Hepatocyte (in vitro differentiated cells): ENCODE measurements at regions not wholly inside any gene's neighbourhood (a gene's known extent, or its start where the extent isn't known, plus 50 kb on each side); places are given as distances from the start of the nearest gene placed in this dataset.

Source experiments
- DNase-seq: peaks from one replicate; pipeline ENCODE4 v3.0.0-alpha.2; 2016; ENCODE audit warnings: low spot score
- H2AFZ ChIP-seq: fragments of 200-600 bp; sonication (generic); 2 replicates; pipeline ENCODE4 v1.6.0; 2016; ENCODE audit warnings: antibody characterized with exemption, mild to moderate bottlenecking
- H3K27ac ChIP-seq: fragments of 200-600 bp; sonication (generic); 2 replicates; pipeline ENCODE4 v1.5.1; 2016; ENCODE audit warnings: mild to moderate bottlenecking
- H3K27me3 ChIP-seq: fragments of 200-600 bp; sonication (generic); 2 replicates; pipeline ENCODE4 v1.6.1; 2016
- H3K36me3 ChIP-seq: fragments of 200-600 bp; sonication (generic); replicated peaks from 2 replicates; pipeline ENCODE4 v1.5.1; 2016; ENCODE audit warnings: low read depth; ENCODE audit not compliant: insufficient read depth
- H3K4me1 ChIP-seq: fragments of 200-600 bp; sonication (generic); 2 replicates; pipeline ENCODE4 v1.5.1; 2016; ENCODE audit warnings: mild to moderate bottlenecking, moderate library complexity; ENCODE audit not compliant: insufficient read depth
- H3K4me2 ChIP-seq: fragments of 200-600 bp; sonication (generic); 2 replicates; pipeline ENCODE4 v1.6.0; 2016
- H3K4me3 ChIP-seq: fragments of 200-600 bp; sonication (generic); 2 replicates; pipeline ENCODE4 v1.5.1; 2016; ENCODE audit warnings: mild to moderate bottlenecking
- H3K79me2 ChIP-seq: fragments of 200-600 bp; sonication (generic); 2 replicates; pipeline ENCODE4 v1.6.0; 2017; ENCODE audit warnings: mild to moderate bottlenecking
- H3K9me2 ChIP-seq: fragments of 200-600 bp; sonication (generic); replicated peaks from 2 replicates; pipeline ENCODE4 v1.6.0; 2017; ENCODE audit warnings: mild to moderate bottlenecking; ENCODE audit not compliant: insufficient read depth
- H3K9me3 ChIP-seq: fragments of 200-600 bp; sonication (generic); 2 replicates; pipeline ENCODE4 v1.5.1; 2016; ENCODE audit warnings: low read depth, mild to moderate bottlenecking
- H4K20me1 ChIP-seq: fragments of 200-600 bp; sonication (generic); 2 replicates; pipeline ENCODE4 v1.6.0; 2016; ENCODE audit warnings: mild to moderate bottlenecking; ENCODE audit not compliant: insufficient read depth, poor library complexity, severe bottlenecking
- CTCF ChIP-seq: fragments of 200-600 bp; sonication (generic); IDR thresholded peaks from 2 replicates; pipeline ENCODE4 v1.5.1; 2016; ENCODE audit warnings: antibody characterized with exemption, mild to moderate bottlenecking; ENCODE audit not compliant: poor library complexity
- EZH2 ChIP-seq: fragments of 200-600 bp; sonication (generic); IDR thresholded peaks from 2 replicates; pipeline ENCODE4 v1.6.1; 2016; ENCODE audit warnings: antibody characterized with exemption, mild to moderate bottlenecking, borderline replicate concordance
- EZH2phosphoT487 ChIP-seq: fragments of 200-600 bp; sonication (generic); IDR thresholded peaks from one replicate; pipeline ENCODE4 v1.6.1; 2018; ENCODE audit warnings: antibody characterized with exemption, mild to moderate bottlenecking, low read depth, moderate library complexity; ENCODE audit not compliant: unreplicated experiment, severe bottlenecking
- WGBS: methylation state at CpG from one replicate; pipeline ENCODE4 v1.1.6; 2016; ENCODE audit warnings: low lambda C conversion rate; ENCODE audit errors: missing lambda C conversion rate; 5-methylcytosine and 5-hydroxymethylcytosine counted together

GRCh38 chr6:142551274-142551811, 249.5 kb downstream of the ADGRG6 start:
- DNase-seq, result no peak
- Histone ChIP-seq H3K9me2 (no peaks in the 10 kb centered on the region), H4K20me1 (no peaks in the 10 kb centered on the region), H2AFZ (no peak overlapping the region), H3K36me3 (no peaks in the 10 kb centered on the region), H3K27me3 (no peaks in the 10 kb centered on the region), H3K4me3 (no peak overlapping the region), H3K9me3 (no peaks in the 10 kb centered on the region), H3K27ac (no peak overlapping the region), H3K4me2 (no peak overlapping the region), H3K4me1 (no peaks in the 10 kb centered on the region), H3K79me2 (no peaks in the 10 kb centered on the region)
- 75% methylated on average over 9 of the region's 9 CpGs for WGBS
- TF ChIP-seq EZH2, result no peak
- no peak for TF ChIP-seq CTCF
- no peak for TF ChIP-seq EZH2phosphoT487

- Histone ChIP-seq H2AFZ (no peak overlapping the region), H3K27ac (no peak overlapping the region), H3K4me3 (no peak overlapping the region), H3K27me3 (no peaks in the 10 kb centered on the region), H3K36me3 (no peaks in the 10 kb centered on the region), H3K4me2 (no peak overlapping the region), H3K9me2 (no peaks in the 10 kb centered on the region), H4K20me1 (no peaks in the 10 kb centered on the region), H3K79me2 (no peaks in the 10 kb centered on the region), H3K9me3 (no peaks in the 10 kb centered on the region), H3K4me1 (no peaks in the 10 kb centered on the region)
- 65% methylated on average over 3 of the region's 3 CpGs for WGBS
- DNase-seq, result no peak
- no peak for TF ChIP-seq EZH2phosphoT487
- no peak for TF ChIP-seq CTCF
- no peak for TF ChIP-seq EZH2
These were observed 257.0 kb downstream of the ADGRG6 start for GRCh38 chr6:142558786-142559185.

- no peaks in the 10 kb centered on the region for H3K9me3 ChIP-seq
- WGBS, result 80% methylated on average over 3 of the region's 3 CpGs
- no peaks in the 10 kb centered on the region for H4K20me1 ChIP-seq
- no peak for DNase-seq
- no peak for TF ChIP-seq EZH2phosphoT487
- TF ChIP-seq EZH2, result no peak
- TF ChIP-seq CTCF, result no peak
- H3K79me2 ChIP-seq, result no peaks in the 10 kb centered on the region
- no peaks in the 10 kb centered on the region for H3K9me2 ChIP-seq
- H3K4me1 ChIP-seq, result no peaks in the 10 kb centered on the region
- H3K4me2 ChIP-seq, result no peak overlapping the region
- H3K27me3 ChIP-seq, result no peaks in the 10 kb centered on the region
- H2AFZ ChIP-seq, result no peak overlapping the region
- no peak overlapping the region for H3K4me3 ChIP-seq
- no peaks in the 10 kb centered on the region for H3K36me3 ChIP-seq
- no peak overlapping the region for H3K27ac ChIP-seq
These were observed 259.9 kb downstream of the ADGRG6 start for GRCh38 chr6:142561511-142562265.
